SU-DHL-6 (cell line): ENCODE measurements at regions not wholly inside any gene's neighbourhood (a gene's known extent, or its start where the extent isn't known, plus 50 kb on each side); places are given as distances from the start of the nearest gene placed in this dataset.

Experiments used
- H2AFZ ChIP-seq: fragments of 200-600 bp; sonication (generic); 2 replicates; pipeline ENCODE4 v1.6.1; 2014; ENCODE audit warnings: low read depth, mild to moderate bottlenecking, moderate library complexity, mixed read lengths, antibody characterized with exemption, low read length; ENCODE audit not compliant: severe bottlenecking
- H3F3A ChIP-seq: fragments of 200-600 bp; shearing (Covaris generic); 2 replicates; pipeline ENCODE4 v1.6.0; 2016; ENCODE audit warnings: antibody characterized with exemption, mild to moderate bottlenecking; ENCODE audit not compliant: insufficient read depth
- H3K27ac ChIP-seq: fragments of 200-600 bp; sonication (generic); 2 replicates; pipeline ENCODE4 v1.5.1; 2016; ENCODE audit warnings: low read depth, mild to moderate bottlenecking, low read length, moderate library complexity, mixed read lengths
- H3K27me3 ChIP-seq: fragments of 200-600 bp; sonication (generic), shearing (Covaris generic); 2 replicates; pipeline ENCODE4 v1.6.0; 2014; ENCODE audit warnings: mild to moderate bottlenecking, low read length
- H3K36me3 ChIP-seq: fragments of 200-600 bp; sonication (generic); 2 replicates; pipeline ENCODE4 v1.6.1; 2014; ENCODE audit warnings: mild to moderate bottlenecking, low read length, mixed read lengths
- H3K4me2 ChIP-seq: fragments of 300-600, 200-600 bp; shearing (Covaris generic), sonication (generic); 2 replicates; pipeline ENCODE4 v1.6.0; 2014; ENCODE audit warnings: low read length, low read depth, mild to moderate bottlenecking; ENCODE audit not compliant: poor library complexity, severe bottlenecking
- H3K4me3 ChIP-seq: fragments of 200-600 bp; sonication (generic); 2 replicates; pipeline ENCODE4 v1.5.1; 2014; ENCODE audit warnings: antibody characterized with exemption, low read length, mild to moderate bottlenecking, mixed read lengths; ENCODE audit not compliant: insufficient read depth, poor library complexity, severe bottlenecking
- H3K79me2 ChIP-seq: fragments of 200-600 bp; sonication (generic); 2 replicates; pipeline ENCODE4 v1.6.1; 2014; ENCODE audit warnings: mild to moderate bottlenecking, low read length, moderate library complexity; ENCODE audit not compliant: insufficient read depth
- H3K9ac ChIP-seq: fragments of 200-600 bp; sonication (generic); 2 replicates; pipeline ENCODE4 v1.7.0; 2014; ENCODE audit warnings: mild to moderate bottlenecking, low read length
- H3K9me2 ChIP-seq: fragments of 200-600 bp; sonication (generic); replicated peaks from 2 replicates; pipeline ENCODE4 v1.6.1; 2014; ENCODE audit warnings: low read length; ENCODE audit not compliant: insufficient read depth
- H3K9me3 ChIP-seq: fragments of 200-600 bp; sonication (generic); 2 replicates; pipeline ENCODE4 v1.6.1; 2014; ENCODE audit warnings: low read length, mixed read lengths; ENCODE audit not compliant: insufficient read depth
- H4K20me1 ChIP-seq: fragments of 200-600 bp; sonication (generic); 2 replicates; pipeline ENCODE4 v1.6.1; 2014; ENCODE audit warnings: low read depth, mild to moderate bottlenecking, antibody characterized with exemption, low read length, moderate library complexity, mixed read lengths
- CTCF ChIP-seq: fragments of 200-600 bp; sonication (generic); IDR thresholded peaks from one replicate; pipeline ENCODE4 v1.5.1; 2017; ENCODE audit warnings: antibody characterized with exemption, mild to moderate bottlenecking, low read length, moderate library complexity; ENCODE audit not compliant: insufficient read depth, poor library complexity, severe bottlenecking
- EZH2phosphoT487 ChIP-seq: fragments of 200-600 bp; sonication (generic), shearing (Covaris generic); conservative IDR thresholded peaks from 2 replicates; pipeline ENCODE4 v1.6.1; 2018; ENCODE audit warnings: mild to moderate bottlenecking, antibody characterized with exemption, low read length, moderate library complexity, mixed read lengths

GRCh38 chr15:96858694-96859093 lies 528.2 kb downstream of the NR2F2 start:
- H3K4me2 ChIP-seq, result no peak overlapping the region
- no peak overlapping the region for H3K9ac ChIP-seq
- H3K36me3 ChIP-seq, result no peaks in the 10 kb centered on the region
- no peaks in the 10 kb centered on the region for H3K9me3 ChIP-seq
- H3K4me3 ChIP-seq, result no peak overlapping the region
- no peaks in the 10 kb centered on the region for H4K20me1 ChIP-seq
- H2AFZ ChIP-seq, result no peak overlapping the region
- H3K27ac ChIP-seq, result no peak overlapping the region
- H3K27me3 ChIP-seq, result no peaks in the 10 kb centered on the region
- H3K79me2 ChIP-seq, result no peaks in the 10 kb centered on the region
- TF ChIP-seq EZH2phosphoT487 (no peak), CTCF (no peak)
- H3K9me2 ChIP-seq, result no peaks in the 10 kb centered on the region
- H3F3A ChIP-seq, result no peaks in the 10 kb centered on the region

- no peak overlapping the region for H3K9ac ChIP-seq
- H3K27ac ChIP-seq, result no peak overlapping the region
- TF ChIP-seq EZH2phosphoT487 (no peak), CTCF (no peak)
Measured at GRCh38 chr15:96860741-96861140, 530.2 kb downstream of the NR2F2 start.

GRCh38 chr15:96867992-96868391 lies 537.5 kb downstream of the NR2F2 start:
- Histone ChIP-seq H3K27me3 (no peaks in the 10 kb centered on the region), H3K4me2 (no peak overlapping the region)
- TF ChIP-seq CTCF, result no peak

More at GRCh38 chr15:96860741-96861140, 530.2 kb downstream of the NR2F2 start:
- Histone ChIP-seq H3K27me3 (no peaks in the 10 kb centered on the region), H2AFZ (no peak overlapping the region), H3K9me2 (no peaks in the 10 kb centered on the region), H3K36me3 (no peaks in the 10 kb centered on the region), H3F3A (no peaks in the 10 kb centered on the region), H3K9me3 (no peaks in the 10 kb centered on the region), H3K4me3 (no peak overlapping the region), H4K20me1 (no peaks in the 10 kb centered on the region), H3K4me2 (no peak overlapping the region), H3K79me2 (no peaks in the 10 kb centered on the region)

GRCh38 chr15:96869122-96869521 lies 538.6 kb downstream of the NR2F2 start:
- H3K9me2 ChIP-seq, result no peaks in the 10 kb centered on the region
- H3K27ac ChIP-seq, result no peak overlapping the region
- no peak overlapping the region for H3K9ac ChIP-seq
- no peak overlapping the region for H2AFZ ChIP-seq
- no peaks in the 10 kb centered on the region for H3F3A ChIP-seq
- no peak overlapping the region for H3K4me3 ChIP-seq
- H3K27me3 ChIP-seq, result no peaks in the 10 kb centered on the region
- H3K79me2 ChIP-seq, result no peaks in the 10 kb centered on the region
- TF ChIP-seq CTCF, result no peak
- no peak for TF ChIP-seq EZH2phosphoT487
- no peak overlapping the region for H3K4me2 ChIP-seq
- H3K9me3 ChIP-seq, result no peaks in the 10 kb centered on the region
- H3K36me3 ChIP-seq, result no peaks in the 10 kb centered on the region
- H4K20me1 ChIP-seq, result no peaks in the 10 kb centered on the region

More at GRCh38 chr15:96867992-96868391, 537.5 kb downstream of the NR2F2 start:
- no peaks in the 10 kb centered on the region for H3K79me2 ChIP-seq
- no peaks in the 10 kb centered on the region for H4K20me1 ChIP-seq
- no peak overlapping the region for H3K27ac ChIP-seq
- no peaks in the 10 kb centered on the region for H3K9me2 ChIP-seq
- H3F3A ChIP-seq, result no peaks in the 10 kb centered on the region
- no peak overlapping the region for H3K9ac ChIP-seq
- H2AFZ ChIP-seq, result no peak overlapping the region
- no peaks in the 10 kb centered on the region for H3K9me3 ChIP-seq
- no peak overlapping the region for H3K4me3 ChIP-seq
- H3K36me3 ChIP-seq, result no peaks in the 10 kb centered on the region
